KMS-11 (cell line): ENCODE measurements at regions not wholly inside any gene's neighbourhood (a gene's known extent, or its start where the extent isn't known, plus 50 kb on each side); places are given as distances from the start of the nearest gene placed in this dataset.

ENCODE experiments used
- H2AFZ ChIP-seq: fragments of 200-600 bp; sonication (generic); 2 replicates; pipeline ENCODE4 v1.6.1; 2016; ENCODE audit warnings: antibody characterized with exemption, mixed run types, low read depth
- H3K27ac ChIP-seq: fragments of 200-600 bp; sonication (generic); 2 replicates; pipeline ENCODE4 v1.6.1; 2016; ENCODE audit warnings: mild to moderate bottlenecking, mixed run types
- H3K27me3 ChIP-seq: fragments of 200-600 bp; sonication (generic); 2 replicates; pipeline ENCODE4 v1.6.1; 2017; ENCODE audit warnings: mild to moderate bottlenecking, low read depth, mixed run types, moderate library complexity; ENCODE audit not compliant: insufficient read depth
- H3K36me3 ChIP-seq: fragments of 200-600 bp; sonication (generic); 2 replicates; pipeline ENCODE4 v1.6.1; 2017; ENCODE audit warnings: mild to moderate bottlenecking, mixed run types; ENCODE audit not compliant: insufficient read depth
- H3K4me1 ChIP-seq: fragments of 200-600 bp; sonication (generic); 2 replicates; pipeline ENCODE4 v1.6.1; 2016; ENCODE audit warnings: mild to moderate bottlenecking, low read depth, mixed run types; ENCODE audit not compliant: poor library complexity, severe bottlenecking
- H3K4me2 ChIP-seq: fragments of 200-600 bp; sonication (generic); 2 replicates; pipeline ENCODE4 v1.7.0; 2016; ENCODE audit warnings: mild to moderate bottlenecking, mixed run types
- H3K4me3 ChIP-seq: fragments of 200-600 bp; sonication (generic); IDR thresholded peaks from 2 replicates; pipeline ENCODE4 v1.6.1; 2017; ENCODE audit warnings: low read depth, low read length, mixed read lengths; ENCODE audit not compliant: insufficient read depth
- H3K79me2 ChIP-seq: fragments of 200-600 bp; sonication (generic); 2 replicates; pipeline ENCODE4 v1.6.1; 2016; ENCODE audit warnings: low read depth, mixed run types; ENCODE audit not compliant: insufficient read depth
- H3K9ac ChIP-seq: fragments of 200-600 bp; sonication (generic); 2 replicates; pipeline ENCODE4 v1.6.1; 2016; ENCODE audit warnings: mild to moderate bottlenecking, mixed run types
- H4K20me1 ChIP-seq: fragments of 200-600 bp; sonication (generic); 2 replicates; pipeline ENCODE4 v1.6.1; 2016; ENCODE audit warnings: mild to moderate bottlenecking, mixed run types; ENCODE audit not compliant: insufficient read depth
- CTCF ChIP-seq: fragments of 200-600 bp; sonication (generic); conservative IDR thresholded peaks from 2 replicates; pipeline ENCODE4 v1.6.1; 2017; ENCODE audit warnings: low read depth, mild to moderate bottlenecking, antibody characterized with exemption, low read length, moderate library complexity, mixed read lengths

- Histone ChIP-seq H3K4me3 (no peak overlapping the region), H3K4me1 (no peaks in the 10 kb centered on the region), H4K20me1 (no peaks in the 10 kb centered on the region), H3K36me3 (no peaks in the 10 kb centered on the region), H3K27ac (no peak overlapping the region), H2AFZ (no peak overlapping the region), H3K79me2 (no peaks in the 10 kb centered on the region), H3K27me3 (no peaks in the 10 kb centered on the region), H3K4me2 (no peak overlapping the region), H3K9ac (no peak overlapping the region)
- TF ChIP-seq CTCF: no peak
Observed at GRCh38 chr2:151175864-151176263, 85.8 kb downstream of the RBM43 start.

DNA sequence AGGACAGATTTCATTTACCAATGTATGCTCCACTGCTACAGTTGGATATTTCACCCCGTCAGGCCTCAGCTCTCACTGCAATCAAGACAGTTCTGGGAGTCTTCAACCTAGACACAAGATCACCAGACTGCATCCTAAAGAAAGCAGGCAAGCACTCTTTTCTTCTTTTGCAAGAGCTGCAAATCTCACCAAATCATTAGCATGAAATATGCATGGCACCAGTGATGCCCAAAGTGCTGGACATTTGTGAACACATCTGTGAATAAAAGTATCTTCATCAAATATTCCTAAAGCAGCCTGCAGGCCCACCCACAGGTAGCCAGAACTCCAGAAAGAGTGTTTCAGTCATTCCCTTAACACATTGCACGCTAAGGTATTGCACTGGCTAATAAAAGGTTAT, 87.5 kb downstream of the RBM43 start:
- Histone ChIP-seq H3K4me2 (no peak overlapping the region), H3K4me1 (no peaks in the 10 kb centered on the region), H3K36me3 (no peaks in the 10 kb centered on the region), H3K4me3 (no peak overlapping the region), H2AFZ (no peak overlapping the region), H4K20me1 (no peaks in the 10 kb centered on the region), H3K27ac (no peak overlapping the region), H3K9ac (no peak overlapping the region), H3K27me3 (no peaks in the 10 kb centered on the region), H3K79me2 (no peaks in the 10 kb centered on the region)
- no peak for TF ChIP-seq CTCF

DNA sequence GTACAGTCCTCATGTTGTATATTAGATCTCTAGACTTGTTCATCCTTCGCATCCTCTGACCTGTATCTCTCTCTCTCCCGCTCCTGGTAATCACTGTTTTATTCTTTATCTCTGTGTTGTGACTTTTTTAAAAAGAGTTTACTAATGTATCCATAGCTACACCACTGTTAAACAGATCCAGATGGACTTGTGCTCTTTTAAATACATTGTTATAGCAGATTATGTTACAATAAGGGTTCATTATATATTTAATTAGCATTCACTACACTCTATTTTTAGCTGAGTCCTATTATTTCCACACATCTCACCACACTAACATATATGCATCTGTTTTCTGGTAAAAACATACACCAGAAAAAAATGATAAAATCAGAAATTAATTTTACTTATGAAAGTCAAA, 90.5 kb downstream of the RBM43 start:
- H3K9ac ChIP-seq: no peak overlapping the region
- no peaks in the 10 kb centered on the region for H4K20me1 ChIP-seq
- no peak overlapping the region for H2AFZ ChIP-seq
- H3K4me3 ChIP-seq: no peak overlapping the region
- H3K4me2 ChIP-seq: no peak overlapping the region
- H3K27ac ChIP-seq: no peak overlapping the region
- H3K27me3 ChIP-seq: no peaks in the 10 kb centered on the region
- H3K36me3 ChIP-seq: no peaks in the 10 kb centered on the region
- no peak for TF ChIP-seq CTCF
- no peaks in the 10 kb centered on the region for H3K4me1 ChIP-seq
- no peaks in the 10 kb centered on the region for H3K79me2 ChIP-seq

GRCh38 chr2:151166410-151166809, 95.3 kb downstream of the RBM43 start:
- Histone ChIP-seq H3K9ac (no peak overlapping the region), H3K27me3 (no peaks in the 10 kb centered on the region), H3K79me2 (no peaks in the 10 kb centered on the region), H4K20me1 (no peaks in the 10 kb centered on the region), H2AFZ (no peak overlapping the region), H3K36me3 (no peaks in the 10 kb centered on the region), H3K4me3 (no peak overlapping the region), H3K4me1 (no peaks in the 10 kb centered on the region), H3K4me2 (no peak overlapping the region), H3K27ac (no peak overlapping the region)
- no peak for TF ChIP-seq CTCF
